Amniotic epithelial cell (primary cell): ENCODE measurements at regions not wholly inside any gene's neighbourhood (a gene's known extent, or its start where the extent isn't known, plus 50 kb on each side); places are given as distances from the start of the nearest gene placed in this dataset.
A peak's percentile ranks its signal among the peaks of the same experiment; 100 is the strongest.

Source experiments
- DNase-seq: peaks from one replicate; pipeline ENCODE4 v3.0.0-alpha.2; 2010; ENCODE audit warnings: low read depth

DNA sequence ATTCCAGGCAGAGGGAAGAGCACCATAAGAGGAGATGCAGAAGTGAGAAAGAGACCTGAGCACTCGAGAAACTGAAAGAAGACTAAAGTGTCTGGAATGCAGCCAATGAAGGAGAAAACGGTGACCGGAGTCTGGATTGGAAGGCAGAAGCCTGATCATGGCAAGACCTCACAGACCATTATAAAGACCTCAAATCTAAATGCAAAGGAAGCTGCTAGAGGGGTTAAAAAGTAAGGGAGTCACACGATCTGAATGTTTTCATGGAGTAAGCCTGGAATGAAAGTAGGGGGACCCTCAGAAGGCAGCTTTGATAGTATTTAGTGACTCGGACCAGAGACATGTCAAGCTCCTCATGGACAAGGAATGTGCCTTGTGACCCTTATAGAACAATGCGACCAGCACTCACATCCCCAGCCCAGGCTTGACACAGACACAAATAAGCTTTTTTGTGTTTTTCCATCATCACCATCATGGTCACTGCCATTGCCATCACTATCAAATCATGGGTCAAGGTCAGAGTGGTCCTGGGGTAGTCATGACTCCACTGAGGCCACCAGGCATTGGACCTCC is 183.6 kb downstream of the SEC16B start:
- no peak for DNase-seq

DNA sequence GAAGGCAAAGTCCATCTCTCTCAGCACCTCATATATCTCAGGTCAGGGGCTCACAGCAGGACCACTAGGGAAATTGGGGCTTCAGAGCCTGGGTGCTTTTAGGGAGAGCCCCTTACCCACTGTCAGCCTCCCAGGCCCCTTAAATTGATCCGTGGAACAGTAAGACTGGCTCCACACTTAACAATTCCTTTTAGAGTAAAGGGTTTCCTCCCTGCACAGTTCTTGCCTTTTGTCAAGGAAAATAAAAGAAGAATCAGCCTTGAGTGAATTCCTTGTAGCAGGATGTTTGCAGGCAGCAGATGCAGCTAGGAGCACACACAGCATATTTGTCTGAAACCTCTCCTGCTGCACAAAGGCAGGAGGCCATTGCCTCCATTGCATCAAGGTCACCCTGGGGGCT is 184.9 kb downstream of the SEC16B start:
- DNase-seq, result no peak

DNA sequence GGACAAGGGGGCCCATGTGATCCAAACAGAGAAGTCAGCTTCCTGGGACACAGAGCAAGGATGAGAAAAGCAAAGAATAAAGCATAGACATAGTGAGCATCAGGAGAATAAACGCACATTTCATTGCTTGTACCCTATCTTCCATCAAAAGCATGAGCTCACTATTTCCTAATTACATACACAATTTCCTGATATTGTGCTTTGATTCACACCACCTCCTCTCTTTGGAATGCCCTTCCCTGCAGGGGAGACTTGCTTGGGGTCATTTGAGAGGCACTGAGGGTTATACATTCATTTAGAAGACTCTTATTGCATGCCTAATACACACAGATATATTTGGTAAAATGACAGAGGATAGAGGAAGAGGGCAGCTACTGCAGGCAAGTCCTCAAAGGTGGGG is 185.4 kb downstream of the SEC16B start:
- DNase-seq, result no peak

DNA sequence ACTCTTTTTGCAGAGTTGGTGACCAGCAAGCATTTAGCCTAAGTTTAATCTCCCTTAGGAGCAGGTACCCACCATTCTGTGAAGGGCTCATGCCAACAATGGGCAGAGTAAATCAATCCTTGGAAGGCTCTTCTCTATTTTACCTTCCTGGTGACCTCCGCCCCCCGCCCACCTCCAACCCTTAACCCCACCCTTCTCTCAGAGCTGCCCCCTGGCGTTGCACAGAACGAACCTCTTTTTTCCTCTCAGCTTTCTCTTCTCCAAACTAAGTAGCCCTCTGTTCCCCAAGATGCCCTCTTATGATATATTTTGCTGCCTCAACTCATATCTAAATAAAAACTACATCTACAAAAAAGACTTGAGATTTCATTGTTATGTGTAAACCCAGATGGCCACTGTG is 186.8 kb downstream of the SEC16B start:
- no peak for DNase-seq

DNA sequence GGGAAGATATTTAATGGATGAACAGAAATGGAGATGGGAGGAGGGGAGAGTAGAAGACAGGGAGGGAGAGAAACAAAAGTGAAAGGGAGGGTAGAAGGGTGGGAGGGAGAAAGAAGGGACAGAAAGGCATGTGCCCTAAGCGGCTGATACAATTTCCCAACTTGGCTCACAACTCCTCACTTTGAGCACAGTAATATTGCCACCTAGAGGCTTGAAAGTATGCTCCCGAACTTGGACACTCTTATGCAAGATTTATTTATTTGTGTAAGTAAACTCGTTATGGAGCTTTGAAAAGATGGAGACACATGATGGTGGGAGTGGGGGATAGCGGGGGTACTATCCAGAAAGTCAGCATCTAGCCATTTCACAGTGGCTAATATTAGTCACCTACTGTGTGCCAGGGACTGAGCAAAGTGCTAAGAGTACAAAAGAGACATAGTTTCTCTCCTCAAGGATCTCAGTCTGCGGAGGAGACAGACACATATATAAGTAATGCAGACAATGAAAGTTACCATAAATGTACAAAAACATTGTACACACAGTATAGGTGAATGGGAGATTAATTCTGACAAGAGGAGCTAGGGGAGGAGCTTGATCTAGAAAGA is 189.7 kb downstream of the SEC16B start:
- peak; percentile 18 for DNase-seq

DNA sequence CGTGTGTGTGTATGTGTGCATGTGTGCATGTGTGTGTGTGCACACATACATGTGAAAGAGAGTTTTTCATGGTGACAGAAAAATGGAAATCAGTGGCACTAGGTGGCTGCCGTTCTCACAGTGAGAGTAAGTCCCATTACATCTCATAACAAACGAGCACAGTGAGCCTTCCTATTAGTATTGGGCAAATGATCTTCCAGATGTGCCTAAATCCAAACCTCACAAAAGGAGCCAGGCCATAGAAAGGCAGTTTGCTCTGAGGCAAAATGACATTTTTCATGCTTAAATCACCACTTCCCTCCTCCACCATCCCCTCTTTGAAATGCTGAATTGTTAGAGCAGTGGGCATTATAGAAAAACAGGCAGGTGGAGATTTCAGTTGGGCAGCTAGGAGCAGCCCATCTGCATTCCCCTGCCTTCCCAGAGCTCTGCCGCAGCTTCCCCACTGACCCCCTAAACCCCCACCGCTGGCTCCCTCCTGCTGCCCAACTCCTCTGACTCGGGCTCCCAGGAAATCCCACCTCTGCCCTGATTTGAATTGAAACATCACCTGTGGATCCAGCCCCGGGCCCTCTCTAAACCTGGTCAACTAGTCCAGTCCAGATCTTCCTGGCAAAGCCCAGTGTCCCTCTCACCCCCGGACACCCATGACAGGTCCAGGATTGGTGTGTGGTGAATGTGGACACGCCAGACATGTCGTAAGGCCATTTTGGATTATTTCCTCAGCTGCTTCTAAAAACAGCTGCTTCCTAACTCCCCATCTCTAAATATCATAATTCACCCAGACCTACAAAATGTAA is 190.5 kb downstream of the SEC16B start:
- no peak for DNase-seq

DNA sequence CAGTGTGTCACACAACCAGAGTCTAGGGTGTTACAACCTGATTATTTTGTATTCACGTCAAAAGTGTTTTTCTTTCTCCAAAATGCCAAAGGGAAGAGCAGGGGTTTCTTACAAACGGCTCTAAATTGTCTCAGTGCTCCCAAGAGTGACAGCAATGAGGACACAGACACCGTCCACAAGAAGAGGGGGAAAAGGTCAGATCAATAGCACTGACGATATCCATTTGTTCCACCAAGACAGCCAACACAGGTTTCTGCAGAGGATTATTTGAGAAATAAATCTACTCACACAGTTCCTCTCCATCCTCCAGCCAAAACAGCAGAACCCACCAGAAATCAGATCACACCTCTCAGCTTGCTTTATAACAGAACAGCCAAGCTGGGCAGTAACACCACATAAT is 193.9 kb downstream of the SEC16B start:
- no peak for DNase-seq

DNA sequence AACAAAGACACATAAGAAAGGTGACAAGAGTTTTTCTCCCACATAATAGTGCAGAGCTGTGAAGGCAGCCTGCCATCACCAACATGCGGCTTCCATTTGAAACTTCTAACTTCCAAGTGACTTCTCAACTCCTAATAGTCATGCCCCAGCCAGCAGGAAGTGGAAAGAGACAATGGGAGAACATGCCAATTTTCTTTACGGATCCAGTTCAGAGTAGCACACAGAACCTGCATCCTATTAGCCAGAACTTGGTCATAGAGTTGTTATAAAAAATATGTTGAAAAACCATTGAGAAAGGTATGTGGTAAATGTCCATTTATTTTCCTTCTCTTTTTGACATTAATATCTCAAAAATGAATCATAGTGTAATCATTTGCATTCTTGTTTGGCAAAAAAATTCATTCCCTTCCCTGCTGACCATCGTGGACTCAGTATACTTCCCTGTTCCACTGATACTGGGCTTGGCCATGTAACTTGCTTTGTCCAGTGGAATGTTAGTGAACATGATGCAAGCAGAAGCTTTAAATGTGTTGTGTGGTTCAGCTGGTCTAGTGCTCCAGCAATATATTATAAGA is 197.4 kb downstream of the SEC16B start:
- DNase-seq, result no peak

DNA sequence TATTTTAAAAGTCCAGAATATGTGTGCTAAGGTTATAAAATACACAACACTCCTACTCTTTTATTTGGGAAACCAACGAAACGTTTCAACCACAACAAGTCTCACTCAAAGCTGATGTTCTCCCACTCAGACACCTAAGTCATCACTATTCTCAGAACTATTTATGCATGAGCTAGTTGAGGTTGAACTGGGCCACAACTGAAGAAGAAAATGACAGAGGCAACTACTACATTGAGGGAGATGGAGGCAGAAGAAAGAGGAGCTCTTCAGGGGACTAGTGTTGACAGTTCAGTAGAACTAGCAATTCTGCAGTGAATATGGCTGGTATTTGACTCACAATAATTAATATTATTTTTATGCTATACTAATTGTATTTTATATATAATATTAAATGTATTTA is 198.2 kb downstream of the SEC16B start:
- DNase-seq, result no peak

DNA sequence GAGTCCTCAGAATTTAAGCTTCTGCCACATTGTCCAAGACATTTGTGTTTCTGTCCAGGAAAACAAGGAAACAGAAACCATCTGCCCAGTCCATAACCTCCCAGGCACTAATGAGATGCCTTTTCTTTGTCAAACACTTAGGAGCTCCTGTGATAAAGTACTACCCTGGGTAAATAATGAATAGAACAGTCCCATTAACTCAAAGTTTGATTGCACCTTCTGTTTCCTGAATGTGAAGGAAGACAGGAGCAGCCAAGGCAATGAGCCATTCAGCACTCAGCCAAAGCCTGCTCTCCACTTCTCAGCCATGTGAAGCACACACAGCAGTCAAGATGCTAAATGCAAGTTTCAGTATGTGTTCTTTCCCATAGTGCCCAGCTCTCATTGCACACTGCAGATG is 199.8 kb downstream of the SEC16B start:
- DNase-seq, result no peak

DNA sequence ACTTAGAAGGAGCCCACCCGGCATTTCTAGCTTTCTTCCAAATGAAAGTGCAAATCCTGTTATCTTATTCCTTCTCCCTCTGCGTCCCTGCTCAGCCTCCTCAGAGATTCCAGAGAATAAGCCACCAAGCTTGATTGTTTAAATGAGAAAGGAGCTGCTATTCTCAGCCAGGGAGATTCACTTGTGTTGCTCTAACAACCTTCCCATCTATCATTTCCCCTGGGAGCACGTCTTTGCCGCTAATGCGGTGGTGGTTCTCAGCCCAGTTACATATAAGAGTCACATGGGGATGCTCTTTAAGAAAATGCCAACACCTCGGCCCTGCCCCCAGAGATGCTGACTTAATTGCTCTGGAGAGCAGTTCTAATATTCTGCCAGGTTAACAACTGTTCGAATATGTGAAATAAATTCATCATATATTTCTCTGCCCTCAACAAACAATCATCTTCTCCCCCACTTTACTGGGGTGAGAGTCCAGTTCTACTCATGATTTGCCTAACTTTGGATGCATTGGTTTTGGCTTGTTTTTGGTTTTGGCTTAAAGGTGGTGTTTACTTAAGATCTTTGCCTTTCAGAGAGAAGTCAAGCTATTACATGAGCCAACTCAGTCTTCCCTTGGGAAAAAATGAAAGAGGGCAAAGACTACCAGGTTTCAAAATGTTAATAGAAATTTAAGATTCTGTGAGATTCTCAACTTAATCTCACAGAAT is 213.9 kb downstream of the SEC16B start:
- DNase-seq, result no peak

DNA sequence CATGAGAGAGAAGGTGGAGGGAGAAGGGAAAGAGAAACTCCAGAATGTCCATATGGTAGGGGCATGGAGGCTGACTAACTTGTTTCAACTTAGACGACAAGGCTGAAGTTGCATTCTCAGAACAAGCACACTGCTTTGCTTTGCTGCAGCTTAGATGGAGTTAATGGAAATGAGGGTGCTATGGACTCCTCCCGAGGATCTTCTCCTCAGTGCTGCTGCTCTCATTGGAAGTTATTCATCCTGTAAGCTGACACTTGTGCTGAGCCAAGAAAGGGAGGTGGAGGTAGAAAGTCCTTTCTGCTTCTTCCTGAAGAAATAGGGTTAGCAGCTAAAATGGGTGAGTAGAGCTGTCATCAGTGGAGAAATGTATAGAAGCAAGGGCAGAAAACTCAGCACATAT is 215.3 kb downstream of the SEC16B start:
- DNase-seq, result no peak

DNA sequence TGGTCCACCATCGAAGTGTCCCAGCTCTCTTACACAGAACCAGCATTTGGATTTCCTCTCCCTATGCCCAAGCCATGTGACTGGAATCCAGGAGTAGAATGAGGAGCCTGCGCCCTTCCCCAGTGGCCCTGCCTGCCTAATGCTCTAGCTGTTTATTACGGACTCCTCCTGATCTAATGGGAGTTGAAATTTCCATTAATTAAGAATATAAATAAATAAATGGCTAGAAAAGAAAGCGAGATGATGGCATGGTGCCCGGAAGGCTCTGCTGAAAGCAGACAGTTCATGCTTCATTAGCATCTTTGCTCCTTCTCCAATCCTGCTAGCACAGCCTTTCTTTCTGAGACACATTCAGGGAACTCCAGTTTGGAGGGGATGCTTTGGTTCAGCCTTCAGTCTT is 216.2 kb downstream of the SEC16B start:
- no peak for DNase-seq

DNA sequence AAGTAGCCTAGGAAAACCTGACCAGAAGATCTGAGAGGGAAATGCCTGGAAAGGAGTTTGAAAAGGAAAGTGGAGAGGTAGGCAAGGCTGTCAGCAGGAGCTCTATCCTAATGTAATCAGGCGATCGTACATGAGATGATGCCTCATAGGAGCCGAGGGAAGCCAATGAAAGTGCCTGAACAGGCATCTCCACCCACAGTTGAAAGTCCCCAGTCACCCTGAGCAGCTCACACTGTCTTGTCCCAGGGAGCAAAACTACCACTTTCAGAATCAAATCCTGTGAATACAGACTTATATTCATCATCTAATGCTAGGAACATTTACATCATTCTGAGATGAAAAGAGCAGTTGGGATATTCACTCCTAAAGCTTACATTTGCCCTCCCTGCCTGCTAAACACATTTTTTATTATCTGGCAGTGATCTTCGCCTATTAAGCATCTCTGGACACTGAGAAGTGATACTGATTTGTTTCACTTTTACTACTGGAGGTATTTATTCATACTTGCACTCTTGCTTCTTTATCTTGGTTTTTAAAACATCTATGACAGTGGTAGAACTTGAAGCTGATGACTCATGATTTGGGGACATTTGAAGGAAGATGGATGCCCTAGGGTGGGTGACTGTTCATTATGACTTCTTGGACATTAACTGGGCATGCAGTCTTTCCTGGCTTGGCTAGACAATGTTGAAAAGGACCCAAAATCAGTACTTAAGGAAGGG is 221.6 kb downstream of the SEC16B start:
- DNase-seq, result no peak

DNA sequence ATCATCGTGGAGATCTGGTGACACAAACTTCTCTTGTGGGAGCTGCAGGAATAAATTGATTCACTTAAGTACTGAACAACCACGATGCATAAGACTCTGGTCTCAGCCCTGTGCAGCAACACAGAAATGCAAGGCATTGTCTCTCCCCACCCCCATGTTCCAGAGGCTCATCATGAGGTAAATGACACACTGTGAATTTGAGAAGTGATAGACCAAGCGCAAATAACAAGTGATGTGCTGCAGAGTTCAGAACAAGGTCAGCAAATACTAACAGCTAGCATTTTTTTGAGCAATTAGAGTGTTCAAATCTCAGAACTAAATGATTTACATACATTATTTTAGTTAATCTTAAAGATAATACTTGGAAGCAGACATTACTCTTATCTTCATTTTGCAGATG is 223.7 kb downstream of the SEC16B start:
- no peak for DNase-seq

DNA sequence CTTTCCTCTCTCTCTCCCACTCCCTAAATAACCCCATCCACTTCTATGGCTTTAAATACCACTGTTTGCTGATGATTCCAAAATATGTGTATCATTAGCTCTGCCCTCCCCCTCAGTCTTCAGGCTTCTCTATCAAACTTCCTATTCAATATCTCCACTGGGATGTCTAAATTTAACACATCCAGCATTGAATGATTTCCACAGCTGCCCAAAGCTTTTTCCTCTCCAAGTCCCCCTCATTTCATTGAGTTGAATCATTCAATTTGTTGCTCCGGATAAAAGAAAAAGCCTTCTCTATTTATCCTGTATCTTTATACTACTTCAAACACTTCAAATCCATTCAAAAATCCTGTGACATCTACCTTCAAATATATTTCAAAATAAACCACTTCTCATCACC is 225.0 kb downstream of the SEC16B start:
- no peak for DNase-seq

DNA sequence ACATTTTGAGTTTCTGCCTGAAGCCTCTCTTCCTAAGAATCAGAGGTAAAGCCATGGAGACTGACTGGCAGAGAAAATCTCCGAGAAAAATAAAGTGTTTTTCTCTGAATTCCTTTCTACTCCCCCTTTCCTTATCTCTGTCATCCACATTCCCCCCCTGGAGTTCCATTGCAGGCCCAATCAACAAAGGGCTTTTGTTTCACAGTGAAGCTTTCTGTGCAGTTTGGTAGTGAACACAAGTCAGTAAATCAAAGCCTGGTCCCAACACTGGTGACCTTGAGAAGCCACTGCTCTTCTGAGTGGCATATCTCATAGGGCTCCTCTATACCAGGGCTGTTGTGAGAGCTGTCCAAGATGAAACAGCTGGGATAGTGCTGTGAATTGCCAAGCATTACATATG is 228.4 kb downstream of the SEC16B start:
- DNase-seq, result no peak

DNA sequence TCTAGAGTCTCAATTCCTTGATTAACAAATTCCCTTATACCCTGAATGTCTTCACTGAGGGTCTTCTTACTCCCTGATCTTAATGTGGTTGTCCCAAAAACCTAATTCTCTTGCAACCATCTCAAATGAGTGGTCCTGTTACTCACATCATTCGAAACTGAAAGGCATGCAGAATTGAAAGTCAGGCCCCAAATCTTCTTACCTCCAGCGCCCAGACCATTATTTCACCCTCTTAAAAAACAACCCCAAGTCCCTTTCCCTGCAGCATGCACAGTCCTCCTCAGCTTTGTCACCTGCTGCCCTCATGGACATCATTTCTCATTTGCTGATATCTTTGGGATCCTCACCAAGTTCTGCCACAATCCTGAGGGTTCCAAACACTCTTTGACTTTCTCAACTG is 230.1 kb downstream of the SEC16B start:
- no peak for DNase-seq

DNA sequence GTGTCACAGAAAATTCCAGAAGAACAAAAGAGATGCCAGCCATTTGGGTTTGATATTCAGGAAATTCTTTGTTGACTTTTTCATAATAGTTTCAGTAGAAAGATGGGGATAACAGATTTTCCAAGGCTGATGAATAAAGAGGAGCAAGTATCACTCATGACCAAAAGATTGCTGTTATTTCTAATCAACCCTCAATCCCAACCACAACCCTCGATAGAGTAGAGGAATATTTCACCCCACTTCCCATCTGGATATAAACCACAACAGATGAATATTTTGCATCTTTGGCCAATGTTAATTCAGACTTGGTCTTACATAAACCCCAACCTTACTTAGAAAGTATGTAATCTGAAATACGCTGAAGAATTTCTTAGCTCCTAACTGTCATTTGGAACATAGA is 232.4 kb downstream of the SEC16B start:
- no peak for DNase-seq

DNA sequence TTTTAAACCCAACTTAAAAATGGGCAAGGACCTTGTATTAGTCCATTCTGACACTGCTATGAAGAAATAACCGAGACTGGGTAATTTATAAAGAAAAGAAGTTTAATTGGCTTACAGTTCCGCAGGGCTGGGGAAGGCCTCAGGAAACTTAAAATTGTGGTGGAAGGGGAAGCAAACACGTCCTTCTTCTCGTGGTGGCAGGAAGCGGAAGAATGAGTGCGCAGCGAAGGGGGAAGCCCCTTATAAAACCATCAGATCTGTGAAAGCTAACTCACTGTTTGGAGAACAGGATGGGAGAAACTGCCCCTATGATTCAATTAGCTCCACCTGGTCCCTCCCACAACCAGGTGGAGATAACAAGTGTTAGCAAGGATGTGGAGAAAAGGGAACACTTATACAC is 237.7 kb downstream of the SEC16B start:
- no peak for DNase-seq

DNA sequence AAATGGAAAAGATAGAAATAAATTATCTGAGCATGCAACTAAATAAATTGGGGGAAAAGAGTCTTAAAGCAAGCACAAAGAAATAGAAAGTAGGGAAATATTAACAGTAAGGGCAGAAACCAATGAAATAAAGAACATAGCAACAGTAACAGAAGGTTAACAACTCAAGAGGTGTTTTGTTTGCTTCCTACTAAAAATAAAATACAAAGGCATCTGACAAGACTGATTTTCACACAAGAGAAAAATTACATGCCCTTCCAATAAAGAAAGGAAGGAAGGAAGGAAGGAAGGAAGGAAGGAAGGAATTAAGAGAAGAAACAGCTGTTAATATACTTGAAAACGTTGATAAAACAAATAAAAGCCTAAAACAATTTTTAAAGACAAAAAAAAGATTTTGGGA is 240.2 kb downstream of the SEC16B start:
- DNase-seq, result no peak

DNA sequence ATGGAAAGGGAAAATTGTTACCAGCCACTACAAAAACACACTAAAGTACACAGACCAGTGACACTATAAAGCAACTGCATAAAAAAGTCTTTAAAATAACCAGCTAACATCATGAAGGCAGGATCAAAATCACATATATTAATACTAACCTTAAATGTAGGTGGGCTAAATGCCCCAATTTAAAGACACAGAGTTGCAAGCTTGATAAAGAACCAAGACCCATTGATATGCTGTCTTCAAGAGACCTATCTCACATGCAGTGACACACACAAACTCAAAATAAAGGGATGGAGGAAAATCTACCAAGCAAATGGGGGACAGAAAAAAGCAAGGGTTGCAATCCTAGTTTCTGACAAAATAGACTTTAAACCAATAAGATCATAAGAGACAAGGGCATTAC is 246.3 kb downstream of the SEC16B start:
- no peak for DNase-seq
